ENCODE measurements at regions not wholly inside any gene's neighbourhood (a gene's known extent, or its start where the extent isn't known, plus 50 kb on each side); places are given as distances from the start of the nearest gene placed in this dataset.
"Not testable (repeated sequence)": the region's sequence is repeated elsewhere in the genome, so short reads cannot be mapped to it uniquely, and the experiment has no call there.

DNA sequence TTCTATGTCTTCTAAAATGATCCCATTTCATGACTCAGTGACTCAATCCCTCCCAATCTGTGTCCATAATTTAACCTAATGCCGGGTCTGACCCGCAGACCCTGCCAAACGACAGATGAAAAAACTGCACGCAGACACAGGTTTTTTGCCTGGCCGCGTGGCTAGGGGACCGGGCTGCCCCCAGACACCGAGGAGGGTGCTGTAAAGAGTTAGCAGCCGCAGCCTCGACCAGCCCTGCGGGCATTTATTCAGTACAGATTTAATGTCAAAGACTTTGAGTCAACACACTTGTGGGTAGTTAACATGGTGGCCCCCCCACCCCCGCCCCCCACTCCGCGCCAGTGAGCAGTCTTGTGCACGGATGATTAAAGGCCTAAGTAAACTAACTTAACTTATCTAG lies 1324.7 kb downstream of the GATA3 start:
- no peak for DNase-seq (ENCODE audit: low read depth in 2 of 2)

DNA sequence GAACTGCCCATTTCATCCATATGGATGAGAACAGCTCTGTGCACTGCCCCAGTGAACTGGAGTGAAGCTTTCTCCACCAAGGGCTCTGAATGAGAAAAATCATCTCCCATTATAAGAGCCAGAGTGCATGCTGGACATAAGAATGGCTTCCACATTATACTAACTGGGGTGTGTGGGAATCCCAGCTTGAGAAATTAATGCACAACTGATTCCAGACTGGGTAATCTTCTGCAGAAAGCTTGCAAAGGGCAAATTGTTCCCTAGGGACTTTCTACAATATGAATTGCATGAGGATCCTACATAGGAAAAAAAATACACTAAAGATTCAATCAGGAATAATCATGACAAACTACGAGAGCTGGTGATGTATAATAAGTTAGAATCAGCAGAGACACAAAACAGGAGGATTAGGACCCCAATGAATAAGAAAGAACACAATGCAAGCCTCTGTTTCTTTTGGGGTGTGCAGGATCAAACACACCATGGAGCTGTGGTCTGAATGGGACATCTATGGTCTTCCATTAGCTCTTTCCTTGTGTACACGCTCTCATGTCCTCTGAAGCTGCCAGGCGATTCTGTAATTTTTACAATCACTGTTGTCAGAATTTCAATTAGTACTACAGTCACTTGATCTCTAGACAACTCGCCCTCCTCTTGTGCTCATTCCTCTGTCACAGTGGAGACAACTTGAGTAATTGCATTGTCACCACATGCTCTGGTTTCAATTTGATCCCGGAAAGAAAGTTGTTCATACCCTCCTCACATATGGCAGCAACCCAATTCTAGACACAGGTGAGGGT lies 1327.4 kb downstream of the GATA3 start:
- DNase-seq (ENCODE audit: low read depth in 2 of 2) = no peak

DNA sequence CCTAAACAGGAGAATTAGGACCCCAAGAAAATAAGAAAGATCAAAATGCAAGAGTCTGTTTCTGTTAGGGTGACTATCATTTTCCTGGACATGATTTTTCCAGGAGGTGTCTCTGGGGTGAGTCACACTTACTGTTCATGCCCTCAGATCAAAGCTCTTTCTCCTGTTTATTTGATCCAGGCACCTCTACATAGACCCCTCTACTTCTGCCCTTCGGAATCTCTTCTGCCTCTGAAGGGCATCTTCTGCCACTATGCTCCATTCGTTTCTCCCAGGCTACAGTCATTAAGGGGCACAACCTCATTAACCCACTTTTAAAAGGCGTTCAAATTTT lies 1328.0 kb downstream of the GATA3 start:
- no peak for DNase-seq (ENCODE audit: low read depth in 2 of 2)

DNA sequence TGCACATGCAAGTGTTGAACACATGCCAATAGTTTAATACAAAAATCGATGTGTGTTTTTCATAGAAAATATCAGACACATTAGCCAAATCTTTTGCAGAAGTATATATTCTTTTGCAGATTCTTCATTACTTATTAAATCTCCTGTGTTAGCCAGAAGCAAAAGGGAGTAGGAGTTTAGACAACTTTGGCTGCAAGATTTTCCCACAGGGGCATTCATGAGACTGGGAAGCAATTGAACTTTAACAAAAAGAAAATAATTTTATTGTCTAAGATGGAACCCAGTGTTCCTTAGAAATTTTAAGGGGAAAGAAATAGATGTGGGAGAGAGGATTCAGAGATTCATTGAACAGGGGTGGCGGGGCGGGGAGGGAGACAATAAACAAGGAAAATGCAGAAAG lies 1336.0 kb downstream of the GATA3 start:
- DNase-seq (ENCODE audit: low read depth in 2 of 2) = no peak

DNA sequence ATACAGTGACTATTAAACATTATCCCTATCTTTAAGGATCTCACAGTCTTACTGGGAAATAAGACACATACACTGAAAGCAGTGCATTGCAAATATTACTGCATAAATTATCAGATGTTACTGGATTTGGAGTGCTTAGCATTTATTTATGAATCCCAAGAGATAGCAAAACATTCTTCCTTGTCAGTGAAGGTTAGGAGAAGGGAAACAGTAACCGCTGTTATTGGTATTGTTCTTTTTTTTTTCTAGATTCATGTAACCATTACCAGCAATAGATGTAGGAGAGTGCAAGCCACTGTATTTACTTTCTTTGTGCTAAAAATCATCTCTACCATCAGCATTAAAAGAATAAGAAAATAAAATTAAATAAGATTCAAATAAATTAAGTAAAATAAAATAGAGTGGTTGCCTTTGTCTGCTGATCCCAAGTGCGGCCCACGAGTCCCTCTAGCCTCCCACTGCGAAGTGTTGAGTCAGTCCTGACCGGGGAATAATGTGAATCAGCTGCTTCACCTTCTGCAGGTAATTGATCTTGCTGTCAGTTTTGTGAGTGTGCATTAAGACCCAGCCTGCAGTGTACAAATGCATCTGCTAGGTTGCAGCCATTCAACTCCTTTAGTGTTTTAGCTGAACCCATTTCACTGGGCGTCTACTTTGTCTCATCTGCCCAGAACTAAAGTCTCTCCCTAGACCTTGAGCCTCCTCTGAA lies 1344.9 kb downstream of the GATA3 start:
- DNase-seq (ENCODE audit: low read depth in 2 of 2) = no peak

DNA sequence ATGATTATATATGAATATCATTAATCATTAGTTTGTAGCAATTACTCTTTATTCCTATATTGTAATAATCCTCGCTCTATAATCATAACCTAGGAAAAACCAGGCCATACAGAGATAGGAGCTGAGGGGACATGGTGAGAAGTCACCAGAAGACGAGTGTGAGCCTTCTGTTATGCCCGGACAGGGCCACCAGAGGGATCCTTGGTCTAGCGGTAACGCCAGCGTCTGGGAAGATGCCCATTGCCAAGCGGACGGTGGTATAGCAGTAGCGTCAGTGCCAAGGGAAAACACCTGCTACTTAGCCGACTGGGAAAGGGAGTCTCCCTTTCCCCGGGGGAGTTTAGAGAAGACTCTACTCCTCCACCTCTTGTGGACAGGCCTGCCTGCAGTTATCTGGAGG lies 1347.6 kb downstream of the GATA3 start:
- DNase-seq (ENCODE audit: low read depth in 2 of 2) = not testable (repeated sequence)

DNA sequence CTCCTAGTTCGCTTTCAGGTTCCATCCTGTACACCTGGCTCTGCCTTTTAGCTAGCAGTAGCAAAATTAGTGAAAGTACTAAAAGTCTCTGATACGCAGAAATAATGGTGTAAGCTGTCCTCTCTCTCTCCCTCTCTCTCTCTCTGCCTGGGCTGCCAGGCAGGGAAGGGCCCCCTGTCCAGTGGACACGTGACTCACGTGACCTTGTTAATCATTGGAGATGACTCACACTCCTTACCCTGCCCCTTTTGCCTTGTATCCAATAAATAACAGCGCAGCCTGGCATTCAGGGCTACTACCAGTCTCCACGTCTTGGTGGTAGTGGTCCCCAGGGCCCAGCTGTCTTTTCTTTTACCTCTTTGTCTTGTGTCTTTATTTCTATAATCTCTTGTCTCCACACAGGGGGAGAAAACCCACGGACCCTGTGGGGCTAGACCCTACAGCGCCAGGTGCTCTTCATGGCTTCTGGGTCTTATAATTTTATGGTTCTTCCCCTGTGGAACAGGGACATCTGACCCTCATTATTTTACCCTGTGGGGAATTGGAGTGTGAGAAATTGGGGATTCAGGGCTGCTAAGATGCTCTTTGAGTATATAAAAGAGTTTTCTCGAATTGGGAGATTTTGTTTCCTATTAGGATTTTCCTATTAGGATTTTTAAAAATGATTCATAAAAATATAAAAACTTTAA lies 1348.2 kb downstream of the GATA3 start:
- DNase-seq (ENCODE audit: low read depth in 2 of 2) = not testable (repeated sequence)

DNA sequence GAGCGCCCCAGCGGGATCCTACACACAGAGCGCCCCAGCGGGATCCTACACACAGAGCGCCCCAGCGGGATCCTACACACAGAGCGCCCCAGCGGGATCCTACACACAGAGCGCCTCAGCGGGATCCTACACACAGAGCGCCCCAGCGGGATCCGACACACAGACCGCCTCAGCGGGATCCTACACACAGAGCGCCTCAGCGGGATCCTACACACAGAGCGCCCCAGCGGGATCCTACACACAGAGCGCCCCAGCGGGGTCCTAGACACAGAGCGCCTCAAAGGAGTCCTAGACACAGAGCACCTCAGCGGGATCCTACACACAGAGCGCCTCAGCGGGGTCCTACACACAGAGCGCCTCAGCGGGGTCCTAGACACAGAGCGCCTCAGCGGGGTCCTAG lies 1352.7 kb downstream of the GATA3 start:
- not testable (repeated sequence) for DNase-seq (ENCODE audit: low read depth in 2 of 2)

DNA sequence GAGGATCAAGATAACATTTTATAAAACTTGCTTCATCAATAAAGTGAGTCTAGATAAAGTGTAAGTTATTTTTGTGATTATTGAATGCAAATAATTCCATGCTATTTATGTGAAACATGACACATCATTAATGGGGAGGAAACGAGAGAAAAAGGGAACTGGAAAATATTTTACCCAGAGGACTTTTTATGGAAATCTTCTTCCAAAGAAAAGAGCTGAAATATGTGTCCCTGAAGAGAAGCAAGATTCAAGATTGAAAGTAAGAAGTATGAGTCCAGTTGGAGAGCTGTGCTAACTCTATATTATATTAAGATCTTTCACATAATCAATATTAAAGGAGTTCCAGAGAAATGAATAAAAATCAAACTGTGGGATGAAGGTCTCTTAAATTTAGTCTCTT lies 1361.8 kb downstream of the GATA3 start:
- DNase-seq (ENCODE audit: low read depth in 2 of 2) = no peak

DNA sequence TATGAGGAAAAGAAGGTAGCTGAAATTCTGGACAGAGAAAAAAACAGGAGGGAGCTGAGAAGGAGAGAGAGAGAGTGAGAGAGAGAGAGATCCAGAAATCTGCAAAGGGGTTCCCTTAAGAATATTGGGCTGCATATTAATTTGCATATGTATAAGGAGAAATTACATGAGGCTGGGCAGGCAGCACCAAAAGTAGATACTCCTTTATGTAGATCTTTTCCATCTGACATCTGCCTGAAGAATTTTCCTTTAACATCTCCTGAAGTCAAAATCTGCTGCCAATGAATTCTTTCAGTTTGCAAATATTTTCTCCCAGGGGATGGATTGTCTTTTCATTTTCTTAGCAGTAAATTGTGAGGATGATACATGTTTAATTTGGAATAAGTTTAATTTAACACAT lies 1365.3 kb downstream of the GATA3 start:
- DNase-seq (ENCODE audit: low read depth in 2 of 2) = no peak

DNA sequence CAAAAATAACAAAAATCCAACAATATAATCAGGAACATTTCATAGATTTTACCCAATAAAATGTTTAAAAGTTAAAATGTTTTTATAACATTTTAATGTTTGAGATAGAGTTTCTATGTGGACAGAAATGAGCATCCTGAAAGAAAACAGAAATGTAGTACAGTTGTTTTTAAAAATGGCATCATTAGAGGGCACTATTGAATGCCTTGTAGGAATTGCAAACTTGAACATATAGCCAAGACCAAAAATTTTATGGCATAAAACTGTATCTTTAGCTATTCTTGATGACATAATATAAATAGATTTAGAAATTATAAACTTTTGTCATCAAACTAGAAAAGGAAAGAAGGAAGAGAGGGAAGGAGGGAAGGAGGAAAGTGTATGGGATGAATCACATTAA lies 1372.7 kb downstream of the GATA3 start:
- DNase-seq (ENCODE audit: low read depth in 2 of 2) = no peak

DNA sequence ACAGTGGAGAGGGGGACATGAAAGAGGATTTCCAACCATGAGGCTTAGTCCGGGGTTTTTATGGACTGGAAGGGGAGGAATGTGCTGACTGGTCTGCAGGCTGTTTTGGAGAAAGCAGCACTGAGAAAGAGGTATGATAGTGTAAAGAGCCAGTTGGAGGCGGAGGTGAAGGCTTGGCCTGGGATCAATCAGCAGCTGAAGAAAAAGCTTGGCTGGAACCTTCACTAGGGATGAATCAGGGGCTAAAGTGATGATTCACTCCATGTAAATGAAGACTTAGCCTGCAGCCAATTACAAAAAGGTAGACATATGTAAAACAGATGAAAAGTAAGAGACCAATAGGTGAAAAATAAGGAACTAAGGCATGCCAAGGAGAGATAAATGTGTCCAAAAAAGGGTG lies 1382.6 kb downstream of the GATA3 start:
- DNase-seq (ENCODE audit: low read depth in 2 of 2) = no peak

DNA sequence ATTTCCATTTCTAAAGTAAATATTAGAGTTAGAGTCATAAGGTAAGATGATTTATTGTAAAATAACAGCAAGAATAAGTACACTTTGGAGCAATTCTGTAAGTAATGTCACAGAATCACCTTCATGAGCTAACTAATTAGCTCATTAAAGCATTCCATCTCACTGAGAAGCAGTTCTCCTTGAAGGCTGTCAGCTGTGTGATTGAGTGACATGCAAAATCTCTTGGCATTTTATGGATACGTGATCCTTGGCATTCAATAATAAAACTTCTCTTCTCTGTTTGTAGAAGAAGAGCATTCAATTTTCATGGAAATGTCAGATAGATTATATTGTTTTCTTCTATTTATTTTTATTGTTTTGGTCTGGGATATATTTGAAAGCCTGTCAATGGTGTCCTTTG lies 1389.3 kb downstream of the GATA3 start:
- DNase-seq (ENCODE audit: low read depth in 2 of 2) = no peak

DNA sequence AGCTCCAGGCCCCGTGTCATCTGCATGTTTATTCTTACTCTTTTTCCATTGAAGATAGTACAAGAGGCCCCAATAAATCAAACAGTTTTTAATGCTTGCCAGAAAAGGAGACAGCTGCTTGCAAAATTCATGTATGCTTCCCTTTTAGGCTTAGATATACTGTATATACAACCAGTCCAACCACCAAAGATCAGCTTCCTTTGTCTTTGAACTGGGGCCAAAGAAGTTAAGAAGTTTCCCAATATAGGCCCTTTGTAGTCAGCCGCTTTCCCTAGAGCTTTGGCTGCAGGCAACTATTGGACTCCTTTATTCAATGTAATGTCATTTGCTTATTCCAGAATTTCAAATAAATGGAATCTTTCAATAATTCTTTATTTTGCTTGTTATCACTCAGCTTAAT lies 1395.0 kb downstream of the GATA3 start:
- no peak for DNase-seq (ENCODE audit: low read depth in 2 of 2)

DNA sequence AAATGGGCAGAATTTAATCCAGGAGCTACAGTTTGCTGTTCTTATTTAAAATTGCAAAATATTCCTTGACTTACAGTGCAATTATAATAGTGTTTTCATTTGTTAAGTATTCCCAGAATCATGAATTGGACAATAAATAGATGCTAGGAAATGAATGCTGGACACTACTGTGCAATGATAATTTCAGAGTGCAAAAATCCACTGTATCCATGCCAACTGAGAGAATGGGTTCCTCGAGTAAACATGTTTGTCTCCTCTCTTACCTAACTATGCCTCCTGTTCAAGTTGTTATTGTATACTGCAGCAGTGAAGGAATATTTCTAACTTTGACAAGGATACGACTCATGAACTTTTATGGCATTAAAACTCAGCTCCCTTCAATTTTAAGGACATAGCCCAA lies 1396.3 kb downstream of the GATA3 start:
- DNase-seq (ENCODE audit: low read depth in 2 of 2) = no peak

DNA sequence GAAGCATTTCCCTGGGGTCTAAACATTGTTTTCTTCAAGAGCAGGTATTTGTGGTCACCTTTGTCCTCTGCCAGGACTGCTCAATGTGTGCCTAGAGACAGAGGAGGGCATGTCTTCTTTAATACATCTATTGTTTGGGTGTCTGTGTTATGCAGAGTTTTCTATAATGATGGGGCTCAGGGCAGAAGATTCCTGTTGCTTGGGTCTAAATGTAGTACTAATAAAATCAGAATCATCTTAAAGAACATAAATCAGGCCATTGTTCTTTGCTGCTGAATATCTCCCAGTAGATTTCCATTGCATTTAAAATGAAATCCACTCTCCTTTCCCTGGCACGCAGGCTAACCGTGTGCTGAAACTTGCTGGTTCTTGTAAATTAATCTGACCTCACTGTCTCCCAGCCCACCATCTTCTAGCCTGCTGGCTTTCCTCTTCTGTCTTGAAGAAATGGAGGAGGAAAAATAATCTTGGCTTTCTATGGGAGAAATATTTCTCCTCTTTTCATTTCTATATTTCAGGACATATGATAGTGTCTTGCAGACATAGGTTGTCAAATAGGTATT lies 1396.8 kb downstream of the GATA3 start:
- no peak for DNase-seq (ENCODE audit: low read depth in 2 of 2)

DNA sequence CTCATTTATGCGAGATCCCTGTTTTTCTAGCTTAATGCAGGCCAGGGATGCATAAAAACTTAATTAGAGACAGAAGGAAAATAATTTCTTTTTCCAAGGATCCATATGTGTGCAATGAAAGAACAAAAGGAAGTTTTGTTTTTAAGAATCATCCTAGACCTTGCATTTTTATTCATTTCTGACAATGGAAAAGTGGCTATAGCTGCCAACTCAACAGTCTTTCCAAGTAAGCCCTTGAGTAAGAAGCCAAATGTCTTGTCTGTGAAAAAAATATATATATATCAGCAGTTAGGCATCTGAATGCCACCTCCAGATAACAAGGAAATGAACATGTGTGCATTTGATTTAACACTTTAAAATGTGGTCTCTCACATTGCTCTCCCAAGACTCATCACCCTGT lies 1397.6 kb downstream of the GATA3 start:
- no peak for DNase-seq (ENCODE audit: low read depth in 2 of 2)

DNA sequence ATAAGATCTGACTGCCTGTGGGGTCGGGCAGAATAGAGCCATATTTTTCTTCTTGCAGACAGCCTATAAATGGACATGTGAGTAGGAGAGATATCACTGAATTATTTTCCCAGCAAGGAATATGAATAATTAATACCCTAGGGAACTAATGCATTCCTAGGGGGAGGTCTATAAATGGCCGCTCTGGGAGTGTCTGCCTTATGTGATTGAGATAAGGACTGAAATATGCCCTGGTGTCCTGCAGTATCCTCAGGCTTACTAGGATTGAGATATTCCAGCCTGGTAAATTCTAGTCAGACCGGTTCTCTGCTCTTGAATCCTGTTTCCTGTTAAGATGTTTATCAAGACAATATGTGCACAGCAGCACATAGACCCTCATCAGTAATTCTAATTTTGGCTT lies 1399.4 kb downstream of the GATA3 start:
- not testable (repeated sequence) for DNase-seq (ENCODE audit: low read depth in 2 of 2)

DNA sequence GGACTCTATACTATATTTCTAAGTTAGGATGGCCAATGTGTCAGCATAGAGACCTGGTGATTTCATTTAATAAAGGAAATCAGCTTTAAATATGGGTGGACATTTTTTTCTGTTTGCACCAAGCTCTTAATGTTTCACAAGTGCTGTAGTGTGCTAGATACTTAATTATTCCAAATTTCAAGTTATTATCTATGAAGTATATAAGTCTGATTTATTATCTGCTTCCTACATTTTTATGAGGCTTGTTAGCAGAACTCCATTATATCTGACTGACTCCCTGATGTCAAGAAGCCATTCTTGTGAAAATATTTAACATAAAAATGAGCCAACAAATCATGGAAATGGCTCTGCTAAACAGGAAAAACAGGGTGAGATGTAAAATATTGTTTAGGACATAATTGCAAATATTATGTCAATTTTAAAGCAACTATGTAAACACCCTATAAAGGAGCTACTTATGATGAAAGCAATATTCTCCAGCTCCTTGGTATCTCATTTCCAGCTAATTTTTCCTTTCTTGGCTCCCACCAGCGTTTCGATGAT lies 1415.2 kb downstream of the GATA3 start:
- no peak for DNase-seq (ENCODE audit: low read depth in 2 of 2)

DNA sequence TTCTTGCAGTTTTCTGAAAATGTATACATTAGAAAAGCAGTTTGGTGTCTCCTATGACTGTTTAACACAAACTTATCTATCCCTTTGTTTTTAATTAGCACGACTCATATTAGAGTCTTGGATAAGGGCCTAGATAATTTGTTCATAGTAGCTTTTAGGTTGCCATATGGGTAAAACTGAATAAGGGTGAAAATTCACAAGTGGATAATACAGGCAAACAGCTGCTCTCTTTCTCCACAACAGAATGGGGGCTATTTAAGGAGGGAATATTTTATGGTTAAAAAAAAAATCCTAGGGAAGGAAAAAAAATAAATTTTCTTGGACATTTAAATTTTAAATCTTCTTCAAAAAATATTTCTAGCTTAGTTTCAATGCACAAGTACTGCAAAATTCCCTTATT lies 1416.1 kb downstream of the GATA3 start:
- DNase-seq (ENCODE audit: low read depth in 2 of 2) = no peak

DNA sequence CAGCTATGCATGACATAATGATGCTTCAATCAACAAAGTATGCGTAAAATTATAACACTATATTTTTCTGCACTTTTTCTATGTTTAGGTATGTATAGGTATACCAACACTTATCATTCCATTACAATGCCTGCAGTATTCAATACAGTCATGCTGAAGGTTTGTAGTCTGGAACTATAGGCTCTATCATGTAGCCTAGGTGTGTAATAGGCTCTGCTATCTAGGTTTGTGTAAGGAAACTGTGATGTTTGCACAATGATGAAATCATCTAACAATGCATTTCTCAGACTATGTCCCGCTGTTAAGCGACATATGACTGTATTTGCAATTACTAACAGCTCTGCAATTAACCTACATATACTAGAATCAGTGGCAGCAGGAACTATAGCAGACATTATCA lies 1447.5 kb downstream of the GATA3 start:
- no peak for DNase-seq (ENCODE audit: low read depth in 2 of 2)

DNA sequence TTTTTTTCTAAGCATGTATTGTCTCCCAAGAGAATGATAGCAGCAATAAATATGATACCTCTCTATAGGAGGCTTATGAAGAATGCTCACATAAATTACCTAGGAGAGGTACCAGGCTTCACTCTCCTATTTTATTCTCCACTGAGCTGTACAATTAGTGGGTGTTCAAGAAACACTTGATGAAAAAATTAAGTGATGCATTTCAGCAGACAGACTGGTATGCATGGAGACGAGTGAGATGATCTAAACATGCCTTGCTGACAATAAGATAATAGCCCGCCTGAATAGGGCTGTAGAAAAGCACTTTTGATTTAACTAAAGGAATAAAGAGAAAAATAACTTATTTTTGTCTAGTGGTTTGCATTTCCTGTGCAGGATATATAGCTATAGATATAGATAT lies 1449.7 kb downstream of the GATA3 start:
- no peak for DNase-seq (ENCODE audit: low read depth in 2 of 2)
